DND-41 (cell line): ENCODE measurements at regions not wholly inside any gene's neighbourhood (a gene's known extent, or its start where the extent isn't known, plus 50 kb on each side); places are given as distances from the start of the nearest gene placed in this dataset.

Source experiments
- EZH2 ChIP-seq: IDR thresholded peaks from 3 replicates; pipeline ENCODE4 v1.6.1; 2012; ENCODE audit warnings: borderline replicate concordance, low read depth, mild to moderate bottlenecking, moderate library complexity, low read length, inconsistent platforms; ENCODE audit not compliant: severe bottlenecking
- TF ChIP-seq, protein P1 (sequence below): IDR thresholded peaks from 2 replicates; pipeline ENCODE4 v1.5.1; 2012; ENCODE audit warnings: borderline replicate concordance, low read length, moderate library complexity, mild to moderate bottlenecking; ENCODE audit not compliant: poor library complexity, severe bottlenecking; ENCODE audit errors: extremely low read depth

- TF ChIP-seq, protein P1, sequence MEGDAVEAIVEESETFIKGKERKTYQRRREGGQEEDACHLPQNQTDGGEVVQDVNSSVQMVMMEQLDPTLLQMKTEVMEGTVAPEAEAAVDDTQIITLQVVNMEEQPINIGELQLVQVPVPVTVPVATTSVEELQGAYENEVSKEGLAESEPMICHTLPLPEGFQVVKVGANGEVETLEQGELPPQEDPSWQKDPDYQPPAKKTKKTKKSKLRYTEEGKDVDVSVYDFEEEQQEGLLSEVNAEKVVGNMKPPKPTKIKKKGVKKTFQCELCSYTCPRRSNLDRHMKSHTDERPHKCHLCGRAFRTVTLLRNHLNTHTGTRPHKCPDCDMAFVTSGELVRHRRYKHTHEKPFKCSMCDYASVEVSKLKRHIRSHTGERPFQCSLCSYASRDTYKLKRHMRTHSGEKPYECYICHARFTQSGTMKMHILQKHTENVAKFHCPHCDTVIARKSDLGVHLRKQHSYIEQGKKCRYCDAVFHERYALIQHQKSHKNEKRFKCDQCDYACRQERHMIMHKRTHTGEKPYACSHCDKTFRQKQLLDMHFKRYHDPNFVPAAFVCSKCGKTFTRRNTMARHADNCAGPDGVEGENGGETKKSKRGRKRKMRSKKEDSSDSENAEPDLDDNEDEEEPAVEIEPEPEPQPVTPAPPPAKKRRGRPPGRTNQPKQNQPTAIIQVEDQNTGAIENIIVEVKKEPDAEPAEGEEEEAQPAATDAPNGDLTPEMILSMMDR = no peak
- TF ChIP-seq EZH2 = no peak
These were observed 626.8 kb upstream of the ARID1B start for GRCh38 chr6:156150391-156150790.
